Mesenchymal stem cell (in vitro differentiated cells and primary cell): ENCODE measurements at regions not wholly inside any gene's neighbourhood (a gene's known extent, or its start where the extent isn't known, plus 50 kb on each side); places are given as distances from the start of the nearest gene placed in this dataset.

Experiments used
- DNase-seq: peaks from one replicate; pipeline ENCODE4 v3.0.0-alpha.2; 2013
- H2AFZ ChIP-seq: one replicate; pipeline ENCODE4 v1.6.1; 2013; ENCODE audit warnings: low read depth, mild to moderate bottlenecking, control low read depth, inconsistent platforms, low read length, moderate library complexity
- H2AK5ac ChIP-seq: 2 replicates; pipeline ENCODE4 v1.6.1; 2013; ENCODE audit warnings: low read length, moderate library complexity, mild to moderate bottlenecking, inconsistent platforms; ENCODE audit not compliant: severe bottlenecking
- H2BK120ac ChIP-seq: one replicate; pipeline ENCODE4 v1.6.1; 2013; ENCODE audit warnings: low read depth, mild to moderate bottlenecking, inconsistent platforms, low read length, moderate library complexity
- H2BK12ac ChIP-seq, 2 experiments: one replicate each; pipeline ENCODE4 v1.6.1; 2013; ENCODE audit warnings: inconsistent platforms in 2 of 2, low read length in 2 of 2, mild to moderate bottlenecking in 2 of 2, moderate library complexity in 2 of 2, control low read depth in 1 of 2
- H2BK15ac ChIP-seq: one replicate; pipeline ENCODE4 v1.6.1; 2013; ENCODE audit warnings: mild to moderate bottlenecking, low read depth, inconsistent platforms; ENCODE audit not compliant: poor library complexity, severe bottlenecking
- H2BK5ac ChIP-seq: 2 replicates; pipeline ENCODE4 v1.6.1; 2013; ENCODE audit warnings: low read depth, mild to moderate bottlenecking, low read length, control low read depth, inconsistent platforms; ENCODE audit not compliant: poor library complexity, severe bottlenecking
- H3K14ac ChIP-seq, 2 experiments: one replicate each; pipeline ENCODE4 v1.6.1; 2013; ENCODE audit warnings: inconsistent platforms in 2 of 2, low read length in 2 of 2, control low read depth in 1 of 2, mild to moderate bottlenecking in 1 of 2, moderate library complexity in 1 of 2
- H3K18ac ChIP-seq, 2 experiments: one replicate each; pipeline ENCODE4 v1.6.1; 2013; ENCODE audit warnings: inconsistent platforms in 2 of 2, low read length in 2 of 2, control low read depth in 1 of 2, low read depth in 1 of 2, mild to moderate bottlenecking in 1 of 2
- H3K23ac ChIP-seq, 2 experiments: one replicate each; pipeline ENCODE4 v1.6.1; 2013; ENCODE audit warnings: inconsistent platforms in 2 of 2, low read length in 2 of 2, mild to moderate bottlenecking in 2 of 2, moderate library complexity in 2 of 2, control low read depth in 1 of 2
- H3K27ac ChIP-seq: 2 replicates; pipeline ENCODE4 v1.5.1; 2013; ENCODE audit warnings: mild to moderate bottlenecking, moderate library complexity, low read length, control low read depth, inconsistent platforms; ENCODE audit not compliant: poor library complexity, severe bottlenecking
- H3K27me3 ChIP-seq, 2 experiments: 2 replicates each; pipeline versions ENCODE4 v1.6.1 to v1.7.0; 2013; ENCODE audit warnings: low read length in 2 of 2, mild to moderate bottlenecking in 2 of 2, moderate library complexity in 2 of 2, control low read depth in 1 of 2, inconsistent platforms in 1 of 2; ENCODE audit not compliant: control insufficient read depth in 1 of 2, insufficient read depth in 1 of 2
- H3K36me3 ChIP-seq, 2 experiments: 2 replicates each; pipeline versions ENCODE4 v1.6.1 to v1.7.0; 2013; ENCODE audit warnings: low read length in 2 of 2, control low read depth in 1 of 2, inconsistent platforms in 1 of 2, low read depth in 1 of 2, mild to moderate bottlenecking in 1 of 2; ENCODE audit not compliant: insufficient read depth in 2 of 2, control insufficient read depth in 1 of 2
- H3K4ac ChIP-seq, 2 experiments: one replicate each; pipeline ENCODE4 v1.6.1; 2013; ENCODE audit warnings: inconsistent platforms in 2 of 2, low read length in 2 of 2, mild to moderate bottlenecking in 2 of 2, moderate library complexity in 2 of 2, control low read depth in 1 of 2, low read depth in 1 of 2
- H3K4me1 ChIP-seq: 2 replicates; pipeline ENCODE4 v1.6.1; 2013; ENCODE audit warnings: low read depth, low read length, control low read depth; ENCODE audit not compliant: control insufficient read depth, insufficient read depth
- H3K4me2 ChIP-seq: 2 replicates; pipeline ENCODE4 v1.6.1; 2013; ENCODE audit warnings: low read length, mild to moderate bottlenecking, inconsistent platforms; ENCODE audit not compliant: poor library complexity, severe bottlenecking
- H3K4me3 ChIP-seq, 2 experiments: 2 replicates each; pipeline versions ENCODE4 v1.5.1 to v1.7.0; 2013; ENCODE audit warnings: low read length in 2 of 2, mild to moderate bottlenecking in 2 of 2, control low read depth in 1 of 2, low read depth in 1 of 2; ENCODE audit not compliant: insufficient read depth in 1 of 2
- H3K79me1 ChIP-seq: replicated peaks from 2 replicates; pipeline ENCODE4 v1.6.1; 2013; ENCODE audit warnings: mild to moderate bottlenecking, control low read depth, low read length, inconsistent platforms; ENCODE audit not compliant: poor library complexity, severe bottlenecking
- H3K9ac ChIP-seq: 2 replicates; pipeline ENCODE4 v1.7.0; 2013; ENCODE audit warnings: mild to moderate bottlenecking, low read length, moderate library complexity
- H3K9me3 ChIP-seq: 2 replicates; pipeline ENCODE4 v1.7.0; 2013; ENCODE audit warnings: mild to moderate bottlenecking, low read length; ENCODE audit not compliant: control insufficient read depth
- H4K8ac ChIP-seq: one replicate; pipeline ENCODE4 v1.6.1; 2013; ENCODE audit warnings: inconsistent platforms, mild to moderate bottlenecking, low read length, moderate library complexity
- H4K91ac ChIP-seq: one replicate; pipeline ENCODE4 v1.6.1; 2013; ENCODE audit warnings: mild to moderate bottlenecking, low read length, inconsistent platforms
- WGBS: methylation state at CpG from one replicate; pipeline ENCODE4 v1.1.7; 2013; ENCODE audit warnings: mixed read lengths; 5-methylcytosine and 5-hydroxymethylcytosine counted together

DNA sequence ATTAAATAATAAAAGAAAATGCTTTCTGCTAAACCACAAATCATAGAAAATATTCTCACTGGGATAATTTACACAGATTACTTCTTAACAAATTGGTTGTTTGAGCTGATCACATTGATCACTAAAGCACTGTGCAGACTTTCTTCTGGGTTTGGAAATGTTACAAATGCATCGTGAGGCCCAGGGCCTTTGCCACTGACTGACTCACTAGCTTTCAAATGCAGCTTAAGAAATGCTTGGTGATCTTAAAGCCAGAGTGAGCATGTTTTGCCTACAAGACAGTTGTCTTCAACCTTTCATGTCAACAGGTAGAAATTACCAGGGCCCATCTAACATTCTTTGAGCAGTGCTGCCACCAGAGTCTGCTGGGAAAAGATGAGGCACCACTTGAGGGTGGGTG lies 252.3 kb upstream of the ADRA1B start:
- Histone ChIP-seq H4K91ac (no peak overlapping the region), H2BK120ac (no peak overlapping the region)
- 92% methylated on average over 1 of the region's 1 CpG for WGBS

DNA sequence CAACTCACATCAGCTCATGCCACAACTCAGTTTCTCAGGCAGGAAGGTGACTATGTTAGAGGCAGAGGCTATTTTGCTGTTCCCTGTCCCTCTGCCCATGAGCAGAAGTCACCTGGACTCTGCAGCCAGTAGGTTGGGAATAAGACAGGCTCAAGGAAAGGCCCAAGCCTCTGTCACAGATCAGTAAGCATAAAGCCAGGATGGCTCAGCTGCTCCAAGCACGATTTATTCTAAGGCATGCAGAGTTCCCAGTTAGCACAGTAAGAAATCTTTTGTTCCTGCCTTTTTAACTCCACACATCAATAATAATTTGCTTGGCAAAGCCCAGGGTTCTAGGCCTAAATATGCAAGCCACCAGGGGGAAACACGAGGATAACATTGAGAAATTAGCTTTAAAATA lies 249.0 kb upstream of the ADRA1B start:
- Histone ChIP-seq H3K79me1 (no peaks in the 10 kb centered on the region), H3K23ac (peak overlapping the region in 1 of 2 experiments; percentile 97), H2AK5ac (no peak overlapping the region), H3K36me3 (no peaks in the 10 kb centered on the region), H2BK12ac (no peak overlapping the region), H3K9ac (no peak overlapping the region), H3K4me3 (no peak overlapping the region), H2AFZ (no peak overlapping the region), H3K18ac (no peak overlapping the region), H4K8ac (no peak overlapping the region), H3K27me3 (no peaks in the 10 kb centered on the region), H3K4me2 (no peak overlapping the region), H3K4ac (no peak overlapping the region), H4K91ac (no peak overlapping the region), H2BK15ac (no peak overlapping the region), H2BK120ac (no peak overlapping the region), H3K9me3 (no peaks in the 10 kb centered on the region), H2BK5ac (no peak overlapping the region), H3K27ac (no peak overlapping the region), H3K4me1 (peaks cover 2% of the 10 kb centered on the region), H3K14ac (no peak overlapping the region)
- WGBS = 72% methylated on average over 2 of the region's 2 CpGs
- DNase-seq = no peak

More for the DNA sequence above, 252.3 kb upstream of the ADRA1B start:
- no peaks in the 10 kb centered on the region for H3K27me3 ChIP-seq
- H4K8ac ChIP-seq = no peak overlapping the region
- no peak overlapping the region for H2BK15ac ChIP-seq
- H3K36me3 ChIP-seq = no peaks in the 10 kb centered on the region
- H3K4me1 ChIP-seq = peaks cover 2% of the 10 kb centered on the region
- H3K4me2 ChIP-seq = no peak overlapping the region
- no peak overlapping the region for H3K14ac ChIP-seq
- no peak overlapping the region for H2AK5ac ChIP-seq
- H3K27ac ChIP-seq = no peak overlapping the region
- no peak overlapping the region for H3K4me3 ChIP-seq
- H2BK12ac ChIP-seq = no peak overlapping the region
- no peak overlapping the region for H2AFZ ChIP-seq
- no peaks in the 10 kb centered on the region for H3K79me1 ChIP-seq
- no peak for DNase-seq
- no peak overlapping the region for H2BK5ac ChIP-seq
- no peak overlapping the region for H3K18ac ChIP-seq
- H3K9me3 ChIP-seq = no peaks in the 10 kb centered on the region
- H3K9ac ChIP-seq = no peak overlapping the region
- no peak overlapping the region for H3K23ac ChIP-seq
- H3K4ac ChIP-seq = no peak overlapping the region

DNA sequence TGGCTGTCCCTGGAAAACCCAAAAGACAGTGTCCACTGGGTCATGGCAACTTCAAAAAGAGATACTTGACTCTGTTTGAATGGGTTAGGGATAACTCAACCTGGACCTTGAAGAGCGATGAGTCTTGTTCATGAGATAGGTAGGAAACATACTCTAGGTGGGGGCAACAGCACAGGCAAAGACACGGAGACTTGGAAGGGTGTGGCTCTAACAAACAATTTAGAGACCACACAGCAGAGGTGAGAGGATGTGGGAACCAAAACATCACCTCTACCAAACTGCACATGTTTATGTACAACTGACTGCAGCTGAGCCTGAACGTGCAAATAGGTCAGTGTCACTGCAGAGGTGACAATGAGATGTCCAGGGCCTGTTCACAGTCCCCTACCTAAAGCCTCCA lies 247.7 kb upstream of the ADRA1B start:
- H3K18ac ChIP-seq = no peak overlapping the region
- H4K8ac ChIP-seq = no peak overlapping the region
- H2BK15ac ChIP-seq = no peak overlapping the region
- H3K27ac ChIP-seq = no peak overlapping the region
- peaks cover 0 to 8% of the 10 kb centered on the region in 2 experiments for H3K27me3 ChIP-seq
- H2BK120ac ChIP-seq = no peak overlapping the region
- H3K4ac ChIP-seq = no peak overlapping the region
- H3K4me1 ChIP-seq = peaks cover 2% of the 10 kb centered on the region
- H3K9me3 ChIP-seq = no peaks in the 10 kb centered on the region
- H4K91ac ChIP-seq = no peak overlapping the region
- no peak overlapping the region for H2BK12ac ChIP-seq
- no peak overlapping the region for H2AFZ ChIP-seq
- H3K36me3 ChIP-seq = no peaks in the 10 kb centered on the region
- H2BK5ac ChIP-seq = no peak overlapping the region
- no peak for DNase-seq
- no peak overlapping the region for H3K14ac ChIP-seq
- 58% methylated on average over 3 of the region's 3 CpGs for WGBS
- H3K9ac ChIP-seq = no peak overlapping the region
- H3K23ac ChIP-seq = no peak overlapping the region
- no peak overlapping the region for H3K4me3 ChIP-seq
- no peak overlapping the region for H3K4me2 ChIP-seq
- no peaks in the 10 kb centered on the region for H3K79me1 ChIP-seq
- H2AK5ac ChIP-seq = no peak overlapping the region

GRCh38 chr5:159669559-159669958 lies 246.7 kb upstream of the ADRA1B start:
- no peak for DNase-seq
- H3K4me2 ChIP-seq = no peak overlapping the region
- H3K4me1 ChIP-seq = peaks cover 2% of the 10 kb centered on the region
- no peak overlapping the region for H3K18ac ChIP-seq
- H3K23ac ChIP-seq = no peak overlapping the region
- H4K8ac ChIP-seq = no peak overlapping the region
- no peak overlapping the region for H2AFZ ChIP-seq
- H3K79me1 ChIP-seq = no peaks in the 10 kb centered on the region
- no peak overlapping the region for H2AK5ac ChIP-seq
- H2BK15ac ChIP-seq = no peak overlapping the region
- peaks cover 0 to 14% of the 10 kb centered on the region in 2 experiments for H3K27me3 ChIP-seq
- H3K4me3 ChIP-seq = no peak overlapping the region
- no peak overlapping the region for H3K14ac ChIP-seq
- H3K9me3 ChIP-seq = no peaks in the 10 kb centered on the region
- H2BK5ac ChIP-seq = no peak overlapping the region
- H2BK120ac ChIP-seq = no peak overlapping the region
- H3K9ac ChIP-seq = no peak overlapping the region
- no peaks in the 10 kb centered on the region for H3K36me3 ChIP-seq
- H2BK12ac ChIP-seq = no peak overlapping the region
- H4K91ac ChIP-seq = no peak overlapping the region
- no peak overlapping the region for H3K4ac ChIP-seq
- WGBS = 88% methylated on average over 4 of the region's 4 CpGs
- H3K27ac ChIP-seq = no peak overlapping the region
